HG02642 (cell line): ENCODE measurements at regions not wholly inside any gene's neighbourhood (a gene's known extent, or its start where the extent isn't known, plus 50 kb on each side); places are given as distances from the start of the nearest gene placed in this dataset.
"Not testable (repeated sequence)": the region's sequence is repeated elsewhere in the genome, so short reads cannot be mapped to it uniquely, and the experiment has no call there.

Experiments
- ATAC-seq: cut with Tn5 transposase; IDR thresholded peaks from one replicate; pipeline ENCODE4 v1.9.1; 2021; ENCODE audit warnings: mild to moderate bottlenecking; ENCODE audit not compliant: unreplicated experiment, poor library complexity

DNA sequence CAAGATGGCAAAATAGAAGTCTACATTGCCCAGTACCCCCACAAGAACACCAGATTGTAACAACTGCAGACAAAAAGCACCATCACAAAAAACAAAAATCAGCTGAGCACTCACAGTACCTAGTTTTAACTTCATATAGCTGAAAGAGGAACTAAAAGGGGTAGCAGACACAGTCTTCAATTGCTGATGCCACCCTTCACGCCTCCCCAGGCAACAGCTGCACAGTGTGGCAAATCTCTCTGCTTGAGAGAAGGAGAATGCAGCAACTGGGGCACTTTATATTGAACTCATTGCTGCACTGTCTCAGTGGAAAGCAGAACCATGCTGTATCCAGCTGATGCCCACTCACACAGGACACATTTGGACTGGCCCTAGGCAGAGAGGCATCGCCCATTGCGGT lies 2714.5 kb upstream of the PCDH20 start:
- no peak for ATAC-seq

DNA sequence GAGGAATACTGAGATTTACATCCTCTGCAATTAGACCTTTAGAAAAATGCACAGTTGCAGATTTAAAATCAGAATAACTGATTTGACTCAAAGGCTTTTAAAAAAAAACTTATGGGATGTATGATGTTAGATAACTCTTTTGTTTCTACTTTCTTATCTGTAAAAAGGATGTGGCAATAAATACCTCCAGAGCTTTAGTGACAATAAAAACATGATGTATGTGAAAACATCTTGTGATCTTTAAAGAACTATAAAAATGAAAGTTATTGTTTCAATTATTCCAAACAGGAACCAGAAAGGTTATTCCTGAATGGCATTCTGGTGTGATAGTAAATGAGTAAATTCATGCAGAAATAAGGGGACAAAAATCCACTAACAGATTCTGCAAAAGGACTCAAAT lies 2712.2 kb upstream of the PCDH20 start:
- no peak for ATAC-seq

DNA sequence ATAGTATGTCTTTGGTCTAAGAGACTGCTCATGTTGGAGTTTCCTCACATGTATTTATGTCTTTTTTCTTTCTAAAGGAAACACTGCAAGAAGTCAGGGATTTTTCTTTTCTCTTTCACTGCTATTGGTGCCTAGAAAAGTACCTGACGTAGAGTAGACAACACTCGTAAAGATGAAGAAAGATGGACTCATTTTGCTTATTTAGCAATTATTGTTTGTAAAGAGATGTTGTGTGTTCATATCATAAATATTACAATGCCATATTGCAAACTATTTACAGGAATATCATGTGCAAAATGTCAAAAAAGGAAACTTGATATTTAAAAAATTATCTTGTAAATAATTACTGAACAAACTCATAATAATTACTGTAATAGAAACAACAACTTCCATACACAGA lies 2711.5 kb upstream of the PCDH20 start:
- ATAC-seq, result no peak

DNA sequence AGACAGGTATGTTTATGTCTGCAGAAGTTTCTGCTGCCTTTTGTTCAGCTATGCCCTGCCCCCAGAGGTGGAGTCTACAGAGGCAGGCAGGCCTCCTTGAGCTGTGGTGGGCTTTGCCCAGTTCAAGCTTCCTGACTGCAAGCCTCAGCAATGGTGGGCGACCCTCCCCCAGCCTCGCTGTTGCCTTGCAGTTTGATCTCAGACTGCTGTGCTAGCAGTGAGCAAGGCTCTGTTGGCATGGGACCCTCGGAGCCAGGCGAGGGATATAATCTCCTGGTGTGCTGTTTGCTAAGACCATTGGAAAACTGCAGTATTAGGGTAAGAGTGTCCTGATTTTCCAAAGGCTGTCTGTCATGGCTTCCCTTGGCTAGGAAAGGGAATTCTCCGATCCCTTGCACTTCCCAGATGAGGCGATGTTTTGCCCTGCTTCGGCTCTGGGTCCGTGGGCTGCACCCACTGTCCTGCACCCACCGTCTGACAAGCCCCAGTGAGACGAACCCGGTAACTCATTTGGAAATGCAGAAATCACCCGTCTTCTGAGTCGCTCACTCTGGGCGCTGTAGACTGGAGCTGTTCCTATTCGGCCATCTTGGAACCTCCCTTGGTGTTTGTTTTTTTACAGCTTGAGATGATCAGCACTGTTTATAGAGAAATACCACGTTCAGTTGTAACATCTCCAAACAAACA lies 2705.5 kb upstream of the PCDH20 start:
- not testable (repeated sequence) for ATAC-seq

DNA sequence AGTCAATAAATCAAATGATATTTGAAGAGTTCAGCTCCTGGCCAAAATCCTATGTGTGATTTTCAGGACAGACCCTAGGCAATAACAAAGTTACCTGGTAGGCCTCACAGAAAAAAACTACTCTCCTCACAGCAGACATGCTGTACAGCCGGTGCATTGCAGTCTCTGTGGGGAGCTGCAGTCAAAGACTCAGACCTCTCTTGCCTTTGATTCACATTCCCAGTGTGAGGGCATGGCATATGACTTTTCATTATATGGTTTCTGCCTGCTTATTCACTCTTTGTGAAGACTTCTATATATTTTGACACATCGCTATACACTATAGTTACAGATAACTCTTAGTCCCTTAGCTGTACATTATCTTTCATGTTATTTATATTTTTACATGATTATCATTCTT lies 2684.3 kb upstream of the PCDH20 start:
- ATAC-seq, result no peak

DNA sequence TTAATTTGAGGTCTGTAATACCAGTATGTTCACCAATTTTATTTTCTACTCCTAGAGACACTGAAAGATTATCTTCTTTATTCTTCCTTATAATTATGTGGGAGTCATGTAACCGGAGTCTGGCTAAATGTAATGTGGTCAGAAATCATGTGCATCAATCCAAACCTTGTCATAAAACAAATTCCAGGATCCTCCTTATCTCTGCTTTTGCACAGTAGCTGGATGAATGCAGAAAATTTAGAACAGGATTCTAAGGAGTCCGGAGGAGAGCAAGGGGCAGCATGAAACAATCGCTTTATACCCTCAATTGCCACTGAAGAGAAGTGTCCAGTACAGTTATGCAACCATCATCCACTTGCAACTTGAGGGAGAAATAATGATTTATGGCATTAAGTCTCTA lies 2674.7 kb upstream of the PCDH20 start:
- ATAC-seq, result no peak

DNA sequence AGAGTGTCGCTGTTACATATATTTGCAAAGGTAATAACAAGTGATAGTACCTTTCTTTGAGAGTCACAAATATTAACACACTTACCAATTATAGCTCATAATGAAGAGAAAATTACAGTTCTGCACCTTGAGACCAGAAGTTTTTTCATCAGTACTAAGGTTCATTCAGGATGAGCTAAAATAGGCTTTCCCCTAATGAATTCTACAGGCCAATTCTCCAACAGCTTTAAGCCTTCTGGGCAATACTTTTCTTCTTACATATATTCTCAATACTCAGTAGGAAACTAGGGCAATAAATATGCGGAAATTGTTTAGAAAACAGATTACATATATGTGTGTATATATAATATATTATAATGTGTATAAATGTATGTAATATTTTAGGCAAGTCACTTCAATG lies 2672.8 kb upstream of the PCDH20 start:
- no peak for ATAC-seq

DNA sequence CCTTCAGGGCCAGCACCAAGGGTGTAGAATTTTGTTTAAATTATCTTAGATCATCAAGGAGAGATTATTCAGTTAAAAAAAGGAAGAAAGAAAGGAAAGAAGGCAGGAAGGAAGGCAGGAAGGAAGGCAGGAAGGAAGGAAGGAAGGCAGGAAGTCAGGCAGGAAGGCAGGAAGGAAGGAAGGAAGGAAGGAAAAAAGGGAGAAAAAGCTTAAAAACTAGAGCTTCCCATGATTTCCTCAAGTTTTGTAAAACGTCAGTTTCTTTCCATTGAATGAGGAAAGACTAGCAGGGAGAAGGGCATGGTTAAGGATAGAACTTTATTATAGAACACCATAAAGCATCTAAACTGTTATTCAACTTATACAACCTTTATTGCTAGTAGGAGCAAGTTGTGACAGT lies 2672.0 kb upstream of the PCDH20 start:
- ATAC-seq, result no peak

DNA sequence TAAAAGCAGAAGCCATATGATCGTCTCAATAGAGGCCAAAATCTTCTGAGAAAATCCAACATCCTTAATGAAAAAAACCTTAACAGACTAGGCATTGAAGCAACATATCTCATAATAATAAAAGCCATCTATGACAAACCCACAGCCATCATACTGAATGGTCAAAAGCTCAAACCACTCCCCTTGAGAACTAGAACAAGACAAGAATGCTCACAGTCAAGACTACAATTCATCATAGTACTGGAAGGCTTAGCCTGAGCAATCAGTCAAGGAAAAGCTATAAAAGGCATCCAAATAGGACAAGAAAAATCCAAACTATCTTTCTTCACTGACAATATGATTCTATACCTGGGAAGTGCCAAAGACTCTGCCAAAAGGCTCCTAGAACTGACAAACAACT lies 2668.2 kb upstream of the PCDH20 start:
- ATAC-seq, result no peak

DNA sequence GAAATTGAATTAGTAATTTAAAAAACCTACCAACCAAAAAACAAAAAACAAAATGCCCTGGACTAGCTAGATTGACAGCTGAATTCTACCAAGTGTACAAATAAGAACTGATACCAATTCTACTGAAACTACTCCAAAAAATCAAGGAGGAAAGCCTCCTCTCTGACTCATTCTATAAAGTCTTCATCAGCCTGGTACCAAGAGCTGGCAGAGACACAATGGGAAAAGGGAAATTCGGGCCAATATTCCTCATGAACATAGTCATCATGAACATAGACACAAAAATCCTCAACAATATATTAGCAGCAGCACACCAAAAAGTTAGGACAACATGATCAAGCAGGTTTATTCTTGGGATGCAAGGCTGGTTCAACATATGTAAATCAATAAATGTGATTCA lies 2667.7 kb upstream of the PCDH20 start:
- no peak for ATAC-seq

DNA sequence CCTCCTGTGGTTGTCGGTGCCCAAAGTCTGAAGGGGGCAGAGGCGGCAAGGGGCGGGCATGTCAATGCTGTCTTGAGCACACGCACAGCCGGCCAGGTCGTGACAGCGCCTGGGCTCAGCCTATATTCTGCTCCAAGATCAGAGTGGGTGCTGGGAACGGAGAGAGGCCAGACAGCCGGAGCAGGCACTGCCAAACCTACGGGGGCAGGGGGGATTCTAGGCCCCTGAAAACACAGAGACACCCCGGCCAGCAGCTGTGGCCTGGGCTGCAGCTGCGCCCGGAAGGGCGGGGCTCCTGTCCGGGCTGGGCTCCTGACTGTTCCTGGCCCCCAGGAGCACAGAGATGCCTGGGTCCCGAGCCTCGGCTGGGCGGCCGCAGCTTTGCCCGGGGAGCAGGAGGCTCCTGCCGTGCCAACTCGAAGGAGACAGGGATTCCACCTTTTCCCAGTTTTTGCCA lies 2662.9 kb upstream of the PCDH20 start:
- ATAC-seq, result no peak

DNA sequence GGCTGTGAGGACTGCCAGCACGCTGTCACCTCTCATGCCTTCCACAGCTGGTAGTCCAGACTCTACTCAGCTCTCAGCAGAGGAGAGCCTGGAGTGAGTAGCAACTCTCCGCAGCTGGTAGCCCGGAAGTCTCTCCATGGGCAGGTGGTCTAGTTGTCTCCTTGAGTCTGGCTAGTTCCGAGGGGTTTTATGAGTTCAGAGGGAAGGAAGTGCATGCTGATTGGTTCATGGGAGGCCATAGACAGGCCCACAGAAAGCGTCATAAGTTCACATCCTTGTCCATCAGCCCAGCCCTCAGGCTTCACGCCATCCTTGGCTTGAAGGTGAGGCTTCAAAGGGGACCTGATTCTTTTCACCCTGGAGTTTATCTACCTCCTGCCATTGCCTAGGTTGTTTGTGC lies 2662.4 kb upstream of the PCDH20 start:
- ATAC-seq, result no peak

DNA sequence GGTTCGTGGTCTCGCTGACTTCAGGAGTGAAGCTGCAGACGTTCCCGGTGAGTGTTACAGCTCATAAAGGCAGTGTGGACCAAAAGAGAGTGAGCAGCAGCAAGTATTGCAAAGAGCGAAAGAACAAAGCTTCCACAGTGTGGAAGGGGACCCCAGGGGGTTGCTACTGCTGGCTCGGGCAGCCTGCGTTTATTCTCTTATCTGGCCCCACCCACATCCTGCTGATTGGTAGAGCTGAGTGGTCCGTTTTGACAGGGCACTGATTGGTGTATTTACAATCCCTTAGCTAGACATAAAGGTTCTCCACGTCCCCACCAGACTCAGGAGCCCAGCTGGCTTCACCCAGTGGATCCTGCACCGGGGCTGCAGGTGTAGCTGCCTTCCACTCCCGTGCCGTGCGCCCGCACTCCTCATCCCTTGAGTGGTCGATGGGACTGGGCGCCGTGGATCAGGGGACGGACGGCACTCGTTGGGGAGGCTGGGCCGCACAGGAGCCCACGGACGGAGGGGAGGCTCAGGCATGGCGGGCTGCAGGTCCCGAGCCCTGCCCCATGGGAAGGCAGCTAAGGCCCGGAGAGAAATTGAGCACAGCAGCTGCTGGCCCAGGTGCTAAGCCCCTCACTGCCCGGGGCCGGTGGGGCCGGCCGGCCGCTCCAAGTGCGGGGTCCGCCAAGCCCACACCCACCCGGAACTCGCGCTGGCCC lies 2661.6 kb upstream of the PCDH20 start:
- not testable (repeated sequence) for ATAC-seq

DNA sequence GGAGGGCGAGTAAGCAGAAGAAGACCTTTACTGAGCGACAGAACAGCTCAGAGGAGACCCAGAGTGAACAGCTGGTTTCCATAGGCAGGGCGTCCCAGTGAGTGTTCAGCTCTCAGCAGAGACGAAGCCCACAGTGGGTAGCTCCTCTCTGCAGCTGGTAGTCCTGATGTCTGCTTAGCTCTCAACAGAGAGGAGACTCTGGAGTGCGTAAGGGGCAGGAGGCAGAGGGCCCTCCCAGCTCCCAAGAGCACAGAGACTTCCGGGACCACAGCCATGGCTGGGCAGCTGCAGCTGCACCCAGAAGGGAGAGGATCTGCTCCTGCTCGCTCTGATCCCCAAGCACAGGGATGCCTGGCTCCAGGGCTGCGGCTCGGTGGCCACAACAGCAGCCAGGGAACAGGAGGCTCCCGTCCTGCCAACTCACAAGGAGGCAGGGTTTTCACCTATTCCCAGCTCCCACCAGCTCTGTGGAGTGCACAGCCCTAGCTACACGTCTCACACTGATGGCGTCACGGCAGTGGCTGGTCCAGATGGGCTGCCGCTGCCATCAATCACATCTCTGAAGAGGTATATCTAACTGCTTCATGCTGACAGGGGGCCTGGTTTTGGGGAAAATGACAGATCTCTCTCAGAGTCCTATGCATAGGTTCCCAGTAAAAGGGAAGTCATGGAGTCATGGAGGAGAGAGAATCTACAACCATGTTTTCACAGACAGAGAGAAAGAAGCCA lies 2660.1 kb upstream of the PCDH20 start:
- no peak for ATAC-seq

DNA sequence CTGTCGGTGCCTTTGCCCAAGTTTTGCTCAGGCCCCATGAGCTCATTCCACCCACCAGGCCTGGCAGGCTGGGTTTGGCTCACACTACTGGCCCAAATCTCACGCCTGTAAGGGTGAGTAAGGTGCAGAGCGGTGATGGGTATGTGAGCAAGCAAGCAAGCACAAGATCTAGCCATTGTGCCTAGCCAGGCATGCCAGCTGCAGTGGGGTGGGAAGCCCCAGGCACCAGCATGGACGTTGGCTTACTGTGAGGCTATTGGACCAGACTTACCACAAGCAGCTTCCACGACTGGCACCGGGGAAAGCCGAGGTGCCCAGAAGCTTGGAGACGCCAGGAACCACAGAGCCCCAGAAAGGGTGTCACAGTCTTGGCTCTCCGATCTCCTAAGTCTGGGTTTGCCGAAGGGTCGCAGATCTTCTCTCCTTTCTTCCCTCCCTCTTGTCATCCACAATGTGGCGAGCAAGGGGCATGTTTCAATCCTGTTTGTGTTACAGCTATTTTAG lies 2659.4 kb upstream of the PCDH20 start:
- no peak for ATAC-seq

DNA sequence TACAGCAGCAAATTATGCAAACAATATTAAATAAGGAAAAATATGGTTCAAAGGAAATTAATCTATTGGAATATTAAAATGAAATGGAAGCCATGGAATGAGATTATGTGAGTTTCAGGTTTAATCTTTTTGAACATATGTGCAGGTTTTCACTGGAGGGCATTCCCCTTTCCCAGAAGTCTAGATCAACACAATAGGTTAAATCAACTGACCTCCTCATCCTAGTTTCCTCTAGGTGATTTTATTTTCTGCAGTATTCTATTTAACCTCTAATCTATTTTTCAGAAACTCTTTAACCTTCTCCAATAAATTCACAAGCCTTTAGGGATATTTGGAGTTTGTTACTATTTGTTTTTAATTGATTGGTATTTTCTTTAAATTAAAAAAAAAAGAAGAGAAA lies 2657.6 kb upstream of the PCDH20 start:
- ATAC-seq, result no peak

DNA sequence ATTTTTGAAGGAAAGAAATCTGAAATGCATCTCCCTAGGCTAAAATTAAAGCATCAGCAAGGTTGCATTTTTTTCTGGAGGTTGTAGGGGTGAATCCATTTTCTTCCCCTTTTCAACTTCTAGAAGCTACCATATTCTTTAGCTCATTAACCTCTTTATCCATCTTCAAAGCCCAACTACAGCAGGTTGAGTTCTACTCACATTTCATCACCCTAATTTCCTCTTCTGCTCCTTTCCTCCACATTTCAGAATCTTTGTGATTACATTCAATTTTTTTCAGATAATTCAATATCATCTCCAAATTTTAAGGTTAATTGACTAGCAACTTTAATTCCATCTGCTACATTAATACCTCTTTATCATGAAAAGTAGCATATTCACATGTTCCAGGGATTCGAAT lies 2655.7 kb upstream of the PCDH20 start:
- no peak for ATAC-seq

DNA sequence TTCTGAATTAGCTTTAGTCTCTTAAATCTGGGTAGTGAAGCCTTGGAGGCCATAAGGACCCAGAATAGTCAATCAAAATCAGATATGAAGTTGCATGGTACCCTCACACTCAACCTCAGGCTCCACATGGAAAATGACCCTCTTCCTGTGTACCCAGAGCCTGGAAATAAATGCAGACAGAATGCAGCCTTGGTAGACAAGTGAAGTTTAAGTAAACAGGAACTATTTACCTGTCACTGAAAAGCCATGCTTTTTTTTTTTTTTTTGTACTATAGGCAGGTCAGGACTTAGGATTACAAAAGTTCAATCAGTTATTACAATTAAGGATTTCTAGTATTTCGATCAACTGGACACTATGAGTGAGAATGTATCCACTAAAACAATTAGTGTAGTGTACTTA lies 2654.2 kb upstream of the PCDH20 start:
- ATAC-seq, result no peak

DNA sequence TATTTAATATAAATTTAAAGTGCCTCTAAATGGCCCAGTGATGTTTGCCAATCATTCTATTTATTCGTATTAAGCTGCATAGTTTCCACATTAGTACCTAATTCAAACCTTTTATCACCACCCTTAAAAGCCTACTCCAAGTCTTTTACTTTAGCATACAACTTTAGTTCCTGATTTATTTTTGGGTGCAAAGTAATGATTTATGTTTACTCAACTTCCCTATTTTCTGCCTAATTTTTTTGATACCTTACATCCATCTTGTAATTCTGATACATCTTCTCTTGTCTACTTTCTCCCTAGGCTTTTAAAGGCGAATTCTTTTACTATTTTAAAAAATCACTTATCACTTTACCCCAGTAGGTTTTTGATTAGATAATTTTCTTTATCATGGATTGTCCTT lies 2651.1 kb upstream of the PCDH20 start:
- ATAC-seq, result no peak

DNA sequence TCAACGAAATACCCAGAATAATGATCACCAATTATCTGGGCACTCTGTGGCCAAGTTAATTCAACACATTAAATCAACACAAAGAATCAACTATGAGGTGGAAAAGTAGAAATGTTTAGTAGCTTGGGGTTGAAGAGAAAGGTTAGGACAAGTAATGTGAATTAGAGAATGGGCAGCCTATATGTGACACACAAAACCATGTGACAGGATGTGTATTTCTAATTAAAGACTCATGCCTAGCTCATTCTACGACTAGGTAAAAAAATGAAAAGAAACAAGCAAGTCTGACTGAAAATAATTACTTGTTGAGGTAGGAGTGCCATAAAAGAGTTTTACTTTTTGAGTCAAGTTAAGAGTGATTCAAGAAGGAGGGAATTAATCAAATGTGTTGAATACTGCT lies 2646.0 kb upstream of the PCDH20 start:
- ATAC-seq, result no peak

DNA sequence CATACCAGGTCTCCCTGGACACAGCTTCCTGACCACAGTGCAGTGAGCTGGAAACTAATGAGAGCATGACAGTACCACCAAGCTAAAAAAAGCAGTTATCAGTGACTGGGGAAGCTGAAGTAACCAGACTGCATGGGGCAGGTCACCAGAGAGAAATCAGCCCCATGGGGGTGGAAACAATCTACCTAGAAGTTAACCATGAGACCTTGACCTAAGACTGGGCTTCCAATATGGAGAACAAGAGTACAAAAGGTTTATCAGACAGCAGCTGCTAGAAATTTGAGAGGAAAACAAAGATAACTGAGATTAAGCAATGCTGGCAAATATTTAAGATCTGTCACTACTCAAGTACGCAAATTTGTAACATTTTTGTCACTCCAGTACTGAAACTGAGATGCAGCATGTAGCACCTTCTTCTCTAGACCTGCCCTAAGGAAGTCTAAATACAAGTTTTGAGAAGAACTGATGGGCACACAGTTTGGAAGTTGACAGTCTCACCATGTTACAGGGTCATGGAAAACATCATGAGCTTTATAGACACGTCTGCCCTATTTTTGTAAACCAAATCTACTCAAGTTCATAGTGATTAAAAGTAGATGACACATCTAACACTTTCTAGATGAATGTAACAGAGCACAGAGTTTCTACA lies 2641.8 kb upstream of the PCDH20 start:
- ATAC-seq, result no peak
